GM20431 (cell line): ENCODE measurements at regions not wholly inside any gene's neighbourhood (a gene's known extent, or its start where the extent isn't known, plus 50 kb on each side); places are given as distances from the start of the nearest gene placed in this dataset.

Experiments used
- in situ Hi-C: fragments of 300-500 bp; cut with MseI, MboI; formaldehyde crosslinking; loops from one replicate; pipeline ENCODE4 v1.15.0; 2020; ENCODE audit warnings: low sequenced_read_pairs; ENCODE audit not compliant: unreplicated experiment

DNA sequence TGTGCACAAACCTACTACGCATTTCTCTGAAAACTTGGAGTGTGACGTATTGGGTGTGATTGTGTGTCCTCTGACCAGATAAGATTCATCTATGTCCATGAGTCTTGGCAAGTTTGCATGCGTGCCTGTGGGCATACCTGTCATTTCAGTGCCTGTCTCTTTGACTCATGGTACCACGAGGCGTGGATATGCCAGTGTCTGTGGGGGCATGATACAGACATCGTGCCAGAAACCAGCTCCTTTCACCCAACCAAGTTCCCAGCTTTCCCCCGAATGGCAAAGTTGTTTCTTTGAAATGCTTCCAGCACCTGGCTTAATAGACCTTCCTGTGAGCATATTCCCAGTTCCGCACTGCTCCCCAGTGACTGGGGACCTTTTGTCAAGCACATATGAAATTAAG is 241.9 kb upstream of the MVB12B start:
- in situ Hi-C loops = no loop called here

DNA sequence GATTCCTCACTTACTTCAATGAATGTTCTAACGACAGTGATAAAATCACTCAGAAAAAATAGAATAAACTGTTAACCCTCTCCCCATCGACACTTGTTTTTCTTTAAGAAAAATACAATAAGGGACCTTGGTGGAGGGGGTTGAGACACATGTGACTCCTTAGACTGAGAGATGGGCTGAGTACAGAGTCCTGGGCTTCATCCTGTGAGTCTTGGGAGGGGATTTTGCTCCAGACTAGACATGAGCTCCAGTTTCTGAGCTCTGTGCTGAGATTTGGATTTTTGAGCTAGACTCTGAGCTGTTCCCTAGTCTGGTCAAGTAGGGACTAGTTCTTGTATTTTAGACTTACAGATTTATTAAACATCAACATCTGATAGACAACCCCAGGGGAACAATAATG is 241.5 kb upstream of the MVB12B start:
- in situ Hi-C loops = no loop called here

DNA sequence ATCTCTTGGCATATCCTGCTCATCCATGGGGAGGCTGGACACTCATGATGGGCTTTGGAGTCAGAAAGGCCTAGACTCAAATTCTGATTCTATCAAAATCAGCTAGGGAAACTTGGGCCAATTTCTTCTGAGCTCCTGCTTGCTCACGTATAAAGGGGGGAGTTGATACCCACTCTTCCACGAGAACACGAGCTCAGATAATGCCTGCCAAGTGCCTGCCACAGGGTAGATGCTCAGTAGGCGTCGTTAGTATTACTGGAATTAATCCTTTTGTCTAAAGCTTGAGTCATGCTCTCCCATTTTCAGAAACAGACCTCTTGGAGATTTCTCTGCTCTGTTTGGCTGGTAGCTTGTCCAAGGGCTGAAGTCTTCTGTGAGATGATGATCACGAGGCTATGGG is 238.3 kb upstream of the MVB12B start:
- in situ Hi-C loops = no loop called here

DNA sequence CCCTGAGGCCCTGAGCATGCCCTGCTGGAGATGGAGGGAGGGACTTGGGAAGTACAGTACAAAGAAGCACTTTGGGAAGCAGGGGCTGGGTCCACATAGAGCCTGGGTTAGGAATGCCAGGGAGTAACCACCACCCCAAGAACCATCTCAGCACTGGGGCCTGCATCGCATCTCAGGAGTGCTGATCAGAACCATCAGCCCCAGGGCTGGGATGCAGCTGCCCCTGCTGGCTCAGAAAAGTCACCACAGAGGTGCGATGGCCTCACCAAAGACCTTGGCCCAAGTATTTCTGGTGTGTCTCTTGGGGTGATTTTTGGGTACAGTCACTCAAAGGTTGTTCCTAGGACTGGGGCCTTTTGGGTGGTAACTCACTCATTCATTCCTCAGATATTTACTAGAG is 236.8 kb upstream of the MVB12B start:
- in situ Hi-C loops = no loop called here

DNA sequence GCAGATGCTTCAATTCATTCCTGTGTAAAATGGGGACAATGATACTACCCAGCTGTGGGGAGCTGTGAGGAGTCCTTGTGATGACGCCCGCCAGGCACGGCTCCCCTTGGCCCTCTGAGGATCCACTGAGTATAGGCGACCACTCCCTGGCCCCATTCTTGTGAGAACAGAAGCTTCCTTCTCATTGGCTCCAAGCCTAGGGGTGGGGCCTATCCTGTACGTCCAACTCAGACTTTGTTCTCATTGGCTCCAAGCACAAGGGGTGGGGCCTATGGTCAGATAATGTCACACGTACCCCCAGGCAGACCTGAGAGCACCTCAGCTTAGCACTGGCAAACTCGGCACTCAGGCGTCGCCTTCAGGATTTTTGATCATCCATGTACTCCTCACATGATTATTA is 232.9 kb upstream of the MVB12B start:
- in situ Hi-C loops = no loop called here

DNA sequence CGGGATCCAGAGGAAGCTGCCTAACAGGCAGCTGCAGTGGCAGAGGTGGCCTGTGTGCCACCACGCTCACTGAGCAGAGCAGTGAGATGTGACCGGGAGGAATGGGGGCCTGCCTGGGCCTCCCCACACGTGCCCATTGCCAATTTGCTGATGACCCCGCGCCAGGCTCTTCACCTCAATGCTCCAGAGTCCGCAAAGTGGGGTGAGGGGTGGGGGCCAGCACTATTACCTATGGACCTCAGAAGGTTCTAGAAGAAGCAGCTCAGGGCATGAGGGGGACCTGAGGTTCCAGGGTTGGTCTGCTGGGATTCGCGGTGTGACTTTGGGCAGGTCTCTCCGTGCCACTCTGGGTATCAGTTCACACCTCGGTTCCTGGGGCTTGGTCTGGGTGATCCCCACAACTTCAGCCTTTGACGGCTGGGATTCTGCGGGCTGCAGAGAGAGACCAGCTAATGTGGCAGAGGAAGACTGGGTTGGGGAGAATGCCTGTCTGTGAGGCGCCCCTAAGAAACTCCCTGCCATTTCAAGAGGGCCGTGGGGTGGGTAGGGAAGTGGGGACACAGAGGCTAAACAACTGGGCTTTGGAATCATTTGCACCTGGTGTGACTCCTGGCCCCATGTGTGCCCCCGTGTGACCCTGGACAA is 231.0 kb upstream of the MVB12B start:
- in situ Hi-C loops = no loop called here

DNA sequence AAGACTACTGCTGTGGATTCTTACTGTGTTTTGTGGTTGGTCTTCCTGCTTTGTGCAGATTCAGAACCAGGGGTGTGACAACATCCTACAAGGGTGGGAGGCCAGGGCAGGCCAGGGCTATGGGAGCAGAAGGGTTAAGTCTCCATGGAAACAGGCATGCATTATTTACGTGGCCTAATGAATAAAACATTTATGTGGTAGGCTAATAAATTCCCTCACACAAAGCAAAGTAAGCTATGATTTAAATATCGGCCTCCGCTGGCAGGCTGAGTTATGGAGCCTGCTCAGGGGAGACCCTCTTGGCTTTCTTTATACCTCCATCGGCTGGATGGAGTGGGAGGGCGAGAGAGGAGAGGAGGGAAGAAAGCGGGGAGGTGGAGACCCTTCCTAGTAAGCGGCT is 230.3 kb upstream of the MVB12B start:
- in situ Hi-C loops = no loop called here

DNA sequence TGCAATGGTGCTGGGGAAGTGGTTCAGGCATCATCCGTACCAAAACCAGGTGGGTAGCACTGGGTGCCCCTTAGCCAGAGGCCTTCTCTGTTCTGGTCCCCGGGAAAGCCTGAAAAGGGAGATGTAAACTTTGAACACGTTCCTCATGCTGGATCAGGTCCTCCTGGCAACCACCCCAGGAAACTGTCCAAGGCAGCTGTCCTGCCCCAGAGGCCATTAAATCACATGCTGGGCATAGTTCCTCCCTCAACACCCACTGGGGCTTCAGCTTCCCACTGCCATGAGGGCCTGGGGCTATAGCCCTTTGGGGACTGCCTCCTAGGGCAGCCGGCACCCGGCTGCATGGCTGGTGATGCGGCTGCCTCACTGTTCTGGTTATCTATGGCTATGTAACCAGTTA is 228.9 kb upstream of the MVB12B start:
- in situ Hi-C loops = no loop called here

DNA sequence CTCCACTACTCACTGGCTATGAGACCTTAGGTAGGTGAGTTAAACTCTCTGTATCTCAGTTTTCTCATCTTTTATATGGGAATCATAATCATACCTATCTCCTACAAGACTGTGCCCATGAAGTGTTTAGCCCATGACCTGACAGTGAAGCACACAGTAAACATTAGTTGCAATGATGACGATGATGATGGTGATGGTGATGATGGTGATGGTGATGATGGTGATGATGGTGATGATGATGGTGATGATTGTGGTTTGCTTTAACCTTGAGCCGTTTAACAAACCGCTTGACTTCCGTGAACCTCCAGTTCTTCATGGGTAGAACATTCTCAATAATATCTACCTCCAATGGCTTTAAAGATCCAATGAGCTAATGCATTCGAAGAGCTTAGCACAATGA is 220.2 kb upstream of the MVB12B start:
- in situ Hi-C loops = no loop called here

DNA sequence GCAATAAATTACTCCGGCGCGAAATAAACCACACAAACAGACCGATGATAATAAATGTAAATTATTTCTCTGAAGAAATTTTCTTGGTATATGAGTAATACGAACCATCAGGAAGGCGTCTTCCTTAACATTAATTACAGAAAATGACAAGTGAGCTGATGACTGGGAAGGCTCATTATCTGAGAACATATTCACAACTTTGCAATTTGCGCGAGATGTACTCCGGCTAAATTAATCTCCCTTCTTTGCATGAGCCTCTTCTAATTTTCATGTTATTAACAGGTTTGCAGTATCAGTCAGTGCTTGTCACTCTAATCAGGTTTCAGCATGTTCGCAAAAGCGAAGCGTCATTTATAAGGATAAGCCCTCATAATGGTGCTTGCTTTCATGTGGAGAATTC is 218.9 kb upstream of the MVB12B start:
- in situ Hi-C loops = no loop called here

DNA sequence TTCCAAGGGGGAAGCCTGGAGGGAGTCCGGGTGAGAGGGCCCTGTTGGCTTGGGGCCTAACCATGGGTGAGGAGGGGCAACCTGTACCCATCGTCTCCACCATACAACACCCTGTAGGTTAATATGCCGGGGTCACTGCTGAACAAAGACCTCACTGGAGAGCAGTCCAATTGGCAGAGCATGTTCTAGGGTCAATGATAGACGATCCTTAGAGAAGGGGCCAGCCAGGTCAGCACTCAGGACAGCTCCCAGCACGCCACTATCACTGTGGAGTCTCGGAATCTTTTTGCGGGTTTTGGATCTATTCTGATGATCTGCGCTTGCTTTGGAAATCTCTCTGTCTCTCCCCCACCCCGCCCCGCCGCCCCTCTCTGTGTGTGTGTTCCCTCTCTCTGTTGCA is 218.4 kb upstream of the MVB12B start:
- in situ Hi-C loops = no loop called here

DNA sequence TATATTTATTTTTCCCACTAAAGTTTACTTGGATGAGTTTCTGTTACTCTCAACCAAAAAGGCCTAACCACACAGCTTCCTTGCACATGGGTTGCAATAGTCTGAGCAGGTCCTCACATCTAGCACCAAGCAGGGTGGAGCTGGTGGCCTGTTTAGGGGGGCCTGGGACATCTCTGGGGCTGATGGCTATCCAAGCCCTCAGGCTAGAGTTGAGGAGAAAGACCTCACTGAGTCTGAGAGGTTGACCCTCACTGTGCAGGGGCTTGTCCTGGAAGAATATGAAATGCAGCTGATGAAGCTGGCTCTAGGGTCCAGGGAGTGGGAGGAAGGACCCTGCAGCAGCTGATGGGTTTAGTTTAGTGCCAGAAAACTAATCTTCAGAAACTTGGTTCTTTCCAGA is 217.1 kb upstream of the MVB12B start:
- in situ Hi-C loops = no loop called here

DNA sequence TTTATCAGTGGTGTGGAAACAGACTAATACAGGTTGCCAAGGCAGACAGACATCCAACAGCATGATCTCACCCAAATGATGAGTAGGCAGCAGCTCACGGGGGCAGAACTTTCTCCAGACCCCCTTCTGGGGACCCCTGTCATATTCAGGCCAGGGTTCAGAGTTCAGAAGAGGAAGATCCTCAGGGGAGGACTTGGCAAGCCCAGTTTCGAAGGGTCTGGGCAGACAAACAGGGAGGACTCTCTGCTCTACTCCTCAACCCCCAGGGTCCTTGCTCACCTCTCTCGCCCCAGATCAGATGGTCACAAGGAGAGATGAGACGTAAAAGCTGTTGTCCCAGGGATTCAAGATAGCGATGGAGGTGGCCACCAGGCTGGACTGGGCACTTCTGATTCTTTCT is 215.1 kb upstream of the MVB12B start:
- in situ Hi-C loops = no loop called here

DNA sequence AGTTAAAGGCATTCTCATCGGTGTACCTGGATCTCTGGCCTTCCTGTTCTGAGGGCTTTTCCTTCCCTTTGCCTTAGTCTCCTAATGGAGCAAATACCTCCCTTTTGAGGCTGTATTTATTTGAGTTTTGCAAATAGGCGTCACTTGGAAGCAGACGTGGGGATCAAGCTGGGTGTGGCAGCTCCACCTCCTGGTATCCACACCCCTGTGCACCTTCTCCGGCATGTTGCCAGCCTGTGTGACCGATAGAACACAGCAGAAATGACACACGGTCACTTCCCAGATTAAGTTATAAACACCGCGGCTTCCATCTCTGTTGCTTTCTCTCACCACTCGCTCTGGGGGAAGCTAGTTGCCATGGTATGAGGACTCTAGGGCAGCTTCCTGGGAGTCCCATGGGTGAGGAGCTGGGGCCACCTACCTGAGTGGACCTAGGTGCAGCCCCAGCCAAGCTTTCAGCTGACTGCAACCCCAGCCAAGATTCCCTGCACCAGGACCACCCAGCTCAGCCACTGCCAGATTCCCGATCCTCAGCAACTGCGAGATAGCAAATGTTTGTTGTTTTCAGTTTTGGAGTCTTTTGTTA is 214.4 kb upstream of the MVB12B start:
- in situ Hi-C loops = no loop called here

DNA sequence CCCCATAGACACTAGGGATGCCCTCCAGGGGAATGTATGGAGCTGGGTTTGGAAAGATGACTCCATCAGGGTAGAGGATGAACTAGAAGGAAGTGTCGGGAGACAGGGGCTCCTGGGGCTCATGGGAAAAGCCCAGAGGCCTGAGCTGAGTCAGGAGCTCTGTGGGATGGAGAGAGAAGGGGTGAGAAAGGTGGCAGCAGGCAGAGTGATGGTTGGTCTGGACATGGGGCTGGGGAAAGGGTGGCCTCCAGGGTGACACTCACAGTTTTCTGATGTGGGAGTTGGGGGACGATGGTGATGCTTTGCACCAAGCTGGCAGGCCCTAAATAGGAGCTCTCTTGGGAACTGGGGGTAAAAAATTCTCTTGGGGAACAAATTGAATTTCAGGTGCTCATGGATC is 213.5 kb upstream of the MVB12B start:
- in situ Hi-C loops = no loop called here

DNA sequence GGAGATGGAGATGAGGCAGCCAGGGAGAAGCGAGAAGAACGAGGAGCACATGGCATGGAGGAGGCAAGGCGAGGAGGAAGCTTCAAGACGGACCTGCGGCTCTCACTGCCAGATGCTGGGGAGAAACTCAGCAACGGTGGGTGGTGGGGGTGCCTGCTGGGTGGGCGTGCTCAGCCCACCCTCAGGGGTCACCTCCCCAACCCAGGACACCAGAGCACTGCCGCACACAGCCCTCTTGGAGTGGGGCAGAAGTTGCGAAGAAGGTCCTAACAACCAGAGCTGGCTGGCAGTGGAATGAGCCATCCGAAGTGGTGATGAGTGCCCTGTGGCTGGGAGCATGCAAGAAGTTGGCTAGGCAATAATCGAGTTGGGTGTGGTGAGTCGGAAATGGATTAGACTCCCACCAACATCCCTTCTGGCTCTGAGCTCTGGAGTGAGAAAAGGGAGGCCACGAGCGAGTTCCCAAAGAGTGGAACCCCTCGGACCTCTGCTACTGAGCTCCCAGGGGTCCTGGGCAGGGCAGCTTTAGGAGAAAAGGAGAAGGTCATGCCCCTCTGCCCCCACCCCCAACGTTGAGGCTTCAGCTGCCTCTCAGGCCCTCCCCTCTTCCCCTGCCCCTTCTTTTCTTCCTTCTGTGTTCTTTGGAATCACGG is 212.7 kb upstream of the MVB12B start:
- in situ Hi-C loops = no loop called here

DNA sequence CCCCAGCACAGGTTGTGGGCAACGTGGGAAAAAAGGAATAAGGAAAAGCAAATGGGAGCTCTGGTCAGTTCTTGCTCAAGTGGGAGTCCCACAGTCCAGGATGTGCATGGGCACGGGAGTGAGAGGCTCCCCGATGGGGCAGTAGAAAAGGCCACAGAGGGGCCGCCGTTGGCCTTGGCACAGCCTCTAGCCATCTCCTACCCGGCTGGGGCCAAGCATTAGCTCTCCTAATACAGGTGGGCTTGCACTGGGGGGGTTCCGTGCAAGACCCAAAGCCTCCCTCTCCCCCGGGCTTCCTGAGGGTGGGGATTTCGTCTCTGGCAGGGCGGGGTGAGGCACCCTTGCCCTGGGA is 212.2 kb upstream of the MVB12B start:
- in situ Hi-C loops = no loop called here

DNA sequence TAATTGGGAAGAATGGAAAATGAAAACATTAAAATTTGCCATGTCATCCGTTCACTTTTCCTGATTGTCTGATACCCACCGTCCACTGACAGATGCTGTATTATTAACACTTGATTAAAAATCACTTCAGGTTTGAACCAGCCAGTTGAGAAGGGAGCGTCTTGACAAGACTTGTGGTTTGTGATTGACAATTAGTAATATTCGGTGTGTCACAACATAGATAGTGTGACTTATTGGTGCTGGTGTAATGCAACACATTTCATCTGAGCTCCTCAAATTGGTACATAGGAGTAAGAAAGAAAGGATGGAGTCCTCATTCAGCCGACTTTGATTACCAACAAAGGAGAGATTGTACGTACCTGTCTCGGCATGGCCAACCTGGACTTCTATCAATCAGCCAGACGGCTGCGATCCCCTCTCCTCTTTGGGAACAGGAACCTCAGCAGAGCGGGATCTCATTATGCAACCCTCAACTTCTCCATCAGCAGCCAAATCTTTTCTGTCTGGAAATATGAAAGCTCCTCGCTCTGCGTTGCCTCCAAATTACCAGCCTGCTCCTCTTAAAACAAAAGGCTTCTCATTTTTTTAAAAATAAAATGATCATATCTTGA is 211.7 kb upstream of the MVB12B start:
- in situ Hi-C loops = no loop called here

DNA sequence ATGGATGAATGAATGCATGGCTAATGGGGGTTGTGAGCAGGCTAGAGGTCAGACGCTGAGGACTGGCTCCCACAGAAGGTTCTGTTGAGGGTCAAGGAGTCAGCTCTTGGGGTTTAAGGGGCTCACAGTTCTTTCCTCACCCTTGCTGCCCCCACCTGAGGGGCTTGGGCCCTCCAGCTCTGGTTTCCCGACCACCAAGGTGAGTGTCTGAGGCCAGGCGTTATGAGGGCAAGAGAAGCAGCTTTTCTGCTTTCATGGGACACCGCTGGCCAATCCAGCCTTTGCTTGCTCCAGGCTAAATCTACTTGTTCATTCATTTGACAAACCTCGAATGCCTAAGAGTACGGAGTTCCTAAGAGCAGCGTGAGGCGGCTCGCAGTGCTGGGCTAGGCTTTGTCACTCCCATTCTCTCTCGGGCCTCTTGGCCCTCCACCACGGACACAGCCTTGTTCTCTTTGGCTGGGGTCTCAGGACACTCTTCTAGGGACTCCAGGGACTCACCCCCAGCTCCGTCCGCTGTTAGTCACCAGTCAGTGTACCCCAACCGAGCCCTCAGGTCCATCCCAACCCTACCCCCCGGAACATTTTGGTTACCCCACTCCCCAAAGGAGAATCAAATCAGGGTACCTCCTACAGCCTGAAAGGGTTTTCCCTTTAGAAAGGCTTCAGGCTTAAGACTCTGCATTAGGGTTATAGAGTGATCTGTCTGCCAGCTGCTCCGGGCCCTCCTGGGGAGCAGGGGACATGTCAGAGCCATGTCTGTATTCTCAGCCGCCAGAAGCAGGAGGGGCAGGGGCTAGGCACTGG is 210.1 kb upstream of the MVB12B start:
- in situ Hi-C loops = no loop called here

DNA sequence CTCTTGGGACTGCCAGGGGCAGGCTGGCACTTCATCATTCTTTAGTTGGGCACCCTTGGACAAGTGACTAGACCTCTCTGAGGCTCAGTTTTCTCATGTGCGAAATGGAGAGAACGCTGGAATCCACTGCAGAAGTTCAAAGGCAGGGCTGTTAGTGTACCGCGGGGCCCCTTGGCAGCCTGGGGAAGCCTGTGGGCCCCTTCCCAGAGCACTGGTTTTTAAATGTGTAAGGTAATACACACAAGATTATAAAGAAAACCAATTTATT is 209.5 kb upstream of the MVB12B start:
- in situ Hi-C loops = no loop called here

DNA sequence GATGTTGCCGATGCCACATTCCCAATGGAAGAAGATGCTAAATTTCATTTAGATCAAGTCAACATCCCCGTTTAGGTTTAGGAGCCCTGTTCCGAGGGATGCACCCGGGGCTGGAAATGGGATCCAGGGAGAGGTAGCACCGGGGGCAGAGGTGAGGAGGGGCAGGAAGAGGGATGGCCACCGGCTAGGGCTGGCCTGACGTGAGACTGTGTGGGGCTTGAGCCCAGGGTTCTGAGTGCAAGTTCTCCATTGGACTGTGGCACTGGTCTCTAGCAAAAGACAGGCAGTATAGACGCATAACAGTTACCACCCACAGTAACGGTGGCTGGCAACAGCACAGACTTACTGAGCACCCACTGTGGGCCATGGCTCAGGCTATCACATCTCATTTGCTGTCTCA is 209.0 kb upstream of the MVB12B start:
- in situ Hi-C loops = no loop called here
